Smooth muscle cell (in vitro differentiated cells): ENCODE measurements at regions not wholly inside any gene's neighbourhood (a gene's known extent, or its start where the extent isn't known, plus 50 kb on each side); places are given as distances from the start of the nearest gene placed in this dataset.

Experiments used
- DNase-seq: peaks from one replicate; lab custom pipeline; 2025; ENCODE audit not compliant: unreplicated experiment; lab: John Stamatoyannopoulos, UW
- H2AFZ ChIP-seq: fragments of 200-600 bp; sonication (generic); 2 replicates; pipeline ENCODE4 v1.6.0; 2016; ENCODE audit warnings: antibody characterized with exemption, low read depth, mild to moderate bottlenecking
- H3F3A ChIP-seq: fragments of 200-600 bp; sonication (generic); 2 replicates; pipeline ENCODE4 v1.6.0; 2017; ENCODE audit warnings: antibody characterized with exemption, low read depth
- H3K27ac ChIP-seq: fragments of 200-600 bp; sonication (generic); 2 replicates; pipeline ENCODE4 v1.5.1; 2016; ENCODE audit warnings: low read depth, mild to moderate bottlenecking
- H3K27me3 ChIP-seq: fragments of 200-600 bp; sonication (generic); 2 replicates; pipeline ENCODE4 v1.6.1; 2016; ENCODE audit warnings: low read depth, mild to moderate bottlenecking
- H3K36me3 ChIP-seq: fragments of 200-600 bp; sonication (generic); 2 replicates; pipeline ENCODE4 v1.5.1; 2016; ENCODE audit warnings: low read depth
- H3K4me1 ChIP-seq: fragments of 200-600 bp; sonication (generic); 2 replicates; pipeline ENCODE4 v1.5.1; 2016; ENCODE audit warnings: low read depth
- H3K4me2 ChIP-seq: fragments of 200-600 bp; sonication (generic); 2 replicates; pipeline ENCODE4 v1.6.0; 2016; ENCODE audit warnings: mild to moderate bottlenecking
- H3K4me3 ChIP-seq: fragments of 200-600 bp; sonication (generic); 2 replicates; pipeline ENCODE4 v1.5.1; 2016; ENCODE audit warnings: mild to moderate bottlenecking
- H3K79me2 ChIP-seq: fragments of 200-600 bp; sonication (generic); 2 replicates; pipeline ENCODE4 v1.6.0; 2016; ENCODE audit warnings: low read depth, mild to moderate bottlenecking
- H3K9ac ChIP-seq: fragments of 200-600 bp; sonication (generic); 2 replicates; pipeline ENCODE4 v1.6.0; 2016; ENCODE audit warnings: low read depth
- H3K9me3 ChIP-seq: fragments of 200-600 bp; sonication (generic); replicated peaks from 2 replicates; pipeline ENCODE4 v1.5.1; 2016; ENCODE audit warnings: low read depth
- H4K20me1 ChIP-seq: fragments of 200-600 bp; sonication (generic); 2 replicates; pipeline ENCODE4 v1.6.0; 2016; ENCODE audit warnings: low read depth
- CTCF ChIP-seq: fragments of 200-600 bp; sonication (generic); IDR thresholded peaks from 2 replicates; pipeline ENCODE4 v1.5.1; 2017; ENCODE audit warnings: borderline replicate concordance, mild to moderate bottlenecking, antibody characterized with exemption; ENCODE audit not compliant: insufficient read depth, poor library complexity, severe bottlenecking
- WGBS: methylation state at CpG from one replicate; pipeline ENCODE4 v1.1.7; 2016; ENCODE audit warnings: low lambda C conversion rate; 5-methylcytosine and 5-hydroxymethylcytosine counted together

- WGBS: 84% methylated on average over 16 of the region's 16 CpGs
- no peak for DNase-seq
These were observed 78.4 kb upstream of the FOXP4 start for GRCh38 chr6:41467627-41468404.

GRCh38 chr6:41469156-41470028 is 76.8 kb upstream of the FOXP4 start:
- WGBS: 40% methylated on average over 20 of the region's 20 CpGs
- Histone ChIP-seq H3K4me2 (peak overlapping the region; percentile 74), H3K27me3 (no peaks in the 10 kb centered on the region), H3F3A (peaks cover 4% of the 10 kb centered on the region), H3K9ac (no peak overlapping the region), H4K20me1 (no peaks in the 10 kb centered on the region), H3K9me3 (no peaks in the 10 kb centered on the region), H3K27ac (no peak overlapping the region), H2AFZ (peak overlapping the region; percentile 78), H3K79me2 (no peaks in the 10 kb centered on the region), H3K4me1 (peaks cover 27% of the 10 kb centered on the region), H3K4me3 (peak overlapping the region; percentile 37), H3K36me3 (no peaks in the 10 kb centered on the region)
- TF ChIP-seq CTCF: no peak
- no peak for DNase-seq

More at GRCh38 chr6:41467627-41468404, 78.4 kb upstream of the FOXP4 start:
- peaks cover 4% of the 10 kb centered on the region for H3F3A ChIP-seq
- H2AFZ ChIP-seq: no peak overlapping the region
- no peaks in the 10 kb centered on the region for H3K27me3 ChIP-seq
- TF ChIP-seq CTCF: no peak
- no peak overlapping the region for H3K27ac ChIP-seq
- H3K4me1 ChIP-seq: peaks cover 22% of the 10 kb centered on the region
- no peak overlapping the region for H3K4me2 ChIP-seq
- no peaks in the 10 kb centered on the region for H3K9me3 ChIP-seq
- H3K9ac ChIP-seq: no peak overlapping the region
- no peaks in the 10 kb centered on the region for H3K79me2 ChIP-seq
- no peaks in the 10 kb centered on the region for H3K36me3 ChIP-seq
- H3K4me3 ChIP-seq: no peak overlapping the region
- no peaks in the 10 kb centered on the region for H4K20me1 ChIP-seq

GRCh38 chr6:41470029-41470330 is 76.2 kb upstream of the FOXP4 start:
- no peak for DNase-seq
- Histone ChIP-seq H3K9ac (no peak overlapping the region), H3K9me3 (no peaks in the 10 kb centered on the region), H2AFZ (peak overlapping the region; percentile 78), H3K4me2 (peak overlapping the region; percentile 74), H4K20me1 (no peaks in the 10 kb centered on the region), H3F3A (peaks cover 4% of the 10 kb centered on the region), H3K4me3 (peak overlapping the region; percentile 37), H3K27ac (peak overlapping the region; percentile 25), H3K4me1 (peaks cover 27% of the 10 kb centered on the region), H3K79me2 (no peaks in the 10 kb centered on the region), H3K36me3 (no peaks in the 10 kb centered on the region), H3K27me3 (no peaks in the 10 kb centered on the region)
- 11% methylated on average over 17 of the region's 23 CpGs for WGBS
- TF ChIP-seq CTCF: no peak
